Pancreas (tissue), 10 donors: ENCODE measurements at regions not wholly inside any gene's neighbourhood (a gene's known extent, or its start where the extent isn't known, plus 50 kb on each side); places are given as distances from the start of the nearest gene placed in this dataset.

ENCODE experiments used
- ATAC-seq, 4 donors: fragments of 200-7000 bp; cut with Tn5 transposase; one replicate each; pipeline versions ENCODE4 v1.8.0 to v1.9.1; 2020; ENCODE audit warnings: mild to moderate bottlenecking in 4 of 4, moderate library complexity in 4 of 4
- DNase-seq, 6 donors: peaks; one replicate each; pipeline ENCODE4 v3.0.0-alpha.2; 2020
- FAIRE-seq: peaks from 2 replicates; lab custom pipeline; 2012; peaks lifted over from hg19 to GRCh38; lab: Jason Lieb, UNC
- H3K27ac ChIP-seq, 4 donors: fragments of 200-600 bp; sonication (generic); 1 replicate in 3 of 4; 2 replicates in 1 of 4; pipeline versions ENCODE4 v1.5.0 to v1.8.0; 2020
- H3K27me3 ChIP-seq, 4 donors: fragments of 200-600 bp; one replicate each; pipeline ENCODE4 v1.8.0; 2021
- H3K36me3 ChIP-seq, 3 donors: fragments of 200-600 bp; sonication (generic) in 1 of 3; one replicate each; pipeline versions ENCODE4 v1.5.0 to v1.8.0; 2020 to 2021
- H3K4me1 ChIP-seq, 3 donors: fragments of 200-600 bp; one replicate each; pipeline ENCODE4 v1.8.0; 2021
- H3K4me3 ChIP-seq, 4 donors: fragments of 200-600 bp; sonication (generic) in 2 of 4; one replicate each; pipeline versions ENCODE4 v1.5.0 to v1.8.0; 2020 to 2021
- H3K9me3 ChIP-seq, 4 donors: fragments of 200-600 bp; one replicate each; pipeline ENCODE4 v1.8.0; 2021
- WGBS, 2 donors: extraction: QIAGEN DNeasy Blood & Tissue Kit; methylation state at CpG; one replicate each; pipeline ENCODE4 v1.1.7; 2013; 5-methylcytosine and 5-hydroxymethylcytosine counted together
- intact Hi-C, 3 donors: fragments of 100-400 bp; cut with DNase I; formaldehyde crosslinking; loops; one replicate each; pipeline versions ENCODE4 v1.11.1 to v1.14.2; 2022
- TF ChIP-seq, protein P1 (sequence below), 4 donors: fragments of 200-600 bp; sonication (generic) in 3 of 4; IDR thresholded peaks; one replicate each; pipeline versions ENCODE4 v1.5.0 to v1.8.0; 2021; ENCODE audit warnings: antibody characterized with exemption in 4 of 4
- donor health status: healthy with polysubstance abuse.
- donor health status: DM: no; HTN: no; CAD: no; lungs with moderate emphysema.
- donor health status: DM: no; HTN: no; CAD: no.
- donor health status: control.
- donor health status: control.
- donor health status: Bipolar disorder and iron deficiency.
- donor health status: DM: yes; HTN: yes; CAD: no.
- donor health status: DM: no; HTN: no; CAD: no.
- donor health status: DM: no; HTN: no; CAD: no.
- donor health status: DM: yes; HTN: yes; CAD: no.

DNA sequence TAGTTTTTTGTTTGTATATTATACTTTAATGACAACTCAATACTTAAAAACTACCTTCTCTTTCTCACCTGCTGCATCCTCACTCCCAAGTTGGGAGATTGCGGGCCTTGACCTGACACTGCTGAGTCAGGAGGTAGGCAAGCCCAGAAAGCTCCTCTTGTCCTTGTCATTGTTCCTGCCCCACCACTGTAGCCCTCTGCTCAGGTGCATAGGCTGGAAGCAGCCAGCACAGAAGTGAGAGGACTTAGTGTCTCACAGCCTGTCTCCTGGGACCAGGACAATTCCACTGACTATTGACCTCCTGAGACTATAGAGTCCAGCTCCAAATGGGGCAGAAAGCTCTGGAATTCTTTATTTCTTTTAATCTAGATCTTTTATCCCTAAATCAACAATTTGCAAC lies 123.5 kb upstream of the NDP start:
- Histone ChIP-seq H3K36me3 (no peaks in the 10 kb centered on the region), H3K4me1 (no peaks in the 10 kb centered on the region), H3K9me3 (no peaks in the 10 kb centered on the region), H3K27ac (no peak overlapping the region), H3K4me3 (no peak overlapping the region), H3K27me3 (peaks cover 0 to 8% (median 3%) of the 10 kb centered on the region in 4 donors)
- TF ChIP-seq, protein P1, sequence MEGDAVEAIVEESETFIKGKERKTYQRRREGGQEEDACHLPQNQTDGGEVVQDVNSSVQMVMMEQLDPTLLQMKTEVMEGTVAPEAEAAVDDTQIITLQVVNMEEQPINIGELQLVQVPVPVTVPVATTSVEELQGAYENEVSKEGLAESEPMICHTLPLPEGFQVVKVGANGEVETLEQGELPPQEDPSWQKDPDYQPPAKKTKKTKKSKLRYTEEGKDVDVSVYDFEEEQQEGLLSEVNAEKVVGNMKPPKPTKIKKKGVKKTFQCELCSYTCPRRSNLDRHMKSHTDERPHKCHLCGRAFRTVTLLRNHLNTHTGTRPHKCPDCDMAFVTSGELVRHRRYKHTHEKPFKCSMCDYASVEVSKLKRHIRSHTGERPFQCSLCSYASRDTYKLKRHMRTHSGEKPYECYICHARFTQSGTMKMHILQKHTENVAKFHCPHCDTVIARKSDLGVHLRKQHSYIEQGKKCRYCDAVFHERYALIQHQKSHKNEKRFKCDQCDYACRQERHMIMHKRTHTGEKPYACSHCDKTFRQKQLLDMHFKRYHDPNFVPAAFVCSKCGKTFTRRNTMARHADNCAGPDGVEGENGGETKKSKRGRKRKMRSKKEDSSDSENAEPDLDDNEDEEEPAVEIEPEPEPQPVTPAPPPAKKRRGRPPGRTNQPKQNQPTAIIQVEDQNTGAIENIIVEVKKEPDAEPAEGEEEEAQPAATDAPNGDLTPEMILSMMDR (IDR thresholded peaks at IDR 0.05), result no peak
- ATAC-seq, result no peak
- 94 to 100% methylated on average over 1 of the region's 1 CpG for WGBS, 2 donors
- intact Hi-C loops, result no loop called here
- FAIRE-seq, result no peak
- DNase-seq, result no peak

DNA sequence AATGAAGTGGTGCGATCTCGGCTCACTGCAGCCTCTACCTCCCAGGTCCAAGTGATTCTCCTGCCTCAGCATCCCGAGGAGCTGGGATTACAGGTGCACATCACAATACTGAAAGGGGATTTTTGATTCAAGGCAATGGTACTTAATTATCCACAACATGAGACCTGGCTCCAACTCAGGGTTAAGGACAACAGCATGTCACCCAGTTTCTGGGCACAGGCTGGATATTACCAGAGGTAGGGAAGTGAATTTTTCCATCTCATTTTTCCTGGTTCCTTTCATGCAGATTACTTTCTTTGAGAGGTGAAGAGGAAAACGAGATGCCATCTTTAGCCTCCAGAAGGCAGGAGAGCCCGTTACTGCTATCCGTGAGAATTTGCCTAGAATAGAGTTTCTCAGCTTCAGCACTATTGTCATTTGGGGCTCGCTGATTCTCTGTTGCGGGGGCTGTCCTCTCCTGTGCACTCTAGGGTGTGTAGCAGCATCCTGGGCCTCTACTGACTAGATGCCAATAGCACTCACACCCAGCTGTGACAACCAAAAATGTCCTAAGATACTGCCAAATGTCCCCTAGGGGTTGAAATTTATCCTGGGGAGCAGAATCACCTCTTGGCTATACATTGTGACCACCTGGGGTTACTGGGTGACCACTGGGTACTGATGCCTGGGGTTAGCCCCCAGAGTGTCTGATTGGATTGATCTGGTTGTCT lies 121.8 kb upstream of the NDP start:
- Histone ChIP-seq H3K27me3 (peaks cover 0 to 8% (median 3%) of the 10 kb centered on the region in 4 donors), H3K4me3 (no peak overlapping the region), H3K4me1 (no peaks in the 10 kb centered on the region), H3K27ac (no peak overlapping the region), H3K36me3 (no peaks in the 10 kb centered on the region), H3K9me3 (no peaks in the 10 kb centered on the region)
- DNase-seq (no peak), FAIRE-seq (no peak), ATAC-seq (no peak)
- intact Hi-C loops, result no loop called here
- 72 to 76% methylated on average over 8 of the region's 8 CpGs for WGBS, 2 donors
- TF ChIP-seq, protein P1 (IDR thresholded peaks at IDR 0.05), result no peak

DNA sequence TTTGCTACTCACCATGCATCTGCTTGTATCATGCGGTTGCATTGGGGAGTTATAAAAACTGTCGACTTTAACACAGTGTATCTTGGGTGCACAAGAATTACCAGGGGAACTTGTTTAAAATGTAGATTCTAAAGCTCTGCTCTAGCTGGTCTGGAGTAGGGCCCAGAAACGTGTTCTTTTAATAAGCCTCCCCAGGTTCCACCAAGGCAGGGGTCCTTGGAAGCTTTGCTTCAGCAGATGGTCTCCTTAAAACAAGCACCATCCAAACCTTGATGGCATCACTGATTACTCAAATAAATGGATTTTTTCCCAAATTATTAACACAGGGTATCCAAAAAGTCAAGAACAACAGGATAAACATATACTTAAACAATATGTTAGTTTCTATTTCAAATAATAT lies 120.2 kb upstream of the NDP start:
- FAIRE-seq (no peak), DNase-seq (no peak), ATAC-seq (no peak)
- TF ChIP-seq, protein P1 (IDR thresholded peaks at IDR 0.05), result no peak
- intact Hi-C loops, result no loop called here
- no peaks in the 10 kb centered on the region for H3K36me3 ChIP-seq
- H3K27me3 ChIP-seq, result peaks cover 0 to 10% (median 4%) of the 10 kb centered on the region in 4 donors
- H3K4me1 ChIP-seq, result no peaks in the 10 kb centered on the region
- H3K9me3 ChIP-seq, result no peaks in the 10 kb centered on the region
- no peak overlapping the region for H3K4me3 ChIP-seq
- H3K27ac ChIP-seq, result no peak overlapping the region
- 82 to 89% methylated on average over 3 of the region's 3 CpGs for WGBS, 2 donors

DNA sequence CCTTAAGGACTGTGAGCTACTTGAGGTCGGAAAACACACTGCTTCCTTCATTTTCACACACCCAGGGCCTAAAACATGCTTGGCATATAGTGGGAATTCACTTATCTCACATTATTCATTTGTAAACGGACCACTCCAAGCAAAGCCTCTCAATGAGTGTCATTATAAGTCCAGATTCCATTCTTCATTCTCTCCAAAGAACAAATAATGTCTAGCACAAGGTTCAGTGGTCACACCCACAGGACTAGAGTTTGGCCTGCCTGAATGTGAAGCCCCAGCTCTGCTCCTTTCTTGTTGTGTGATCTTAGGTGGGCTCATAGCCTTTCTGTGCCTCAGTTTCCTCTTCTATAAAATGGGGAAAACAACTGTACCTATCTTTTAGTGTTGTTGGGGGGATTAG lies 119.6 kb upstream of the NDP start:
- Histone ChIP-seq H3K4me1 (no peaks in the 10 kb centered on the region), H3K36me3 (no peaks in the 10 kb centered on the region), H3K9me3 (no peaks in the 10 kb centered on the region), H3K27me3 (peaks cover 0 to 11% (median 4%) of the 10 kb centered on the region in 4 donors), H3K27ac (no peak overlapping the region), H3K4me3 (no peak overlapping the region)
- DNase-seq (no peak), FAIRE-seq (no peak), ATAC-seq (no peak)
- WGBS, 2 donors, result 36 to 43% methylated on average over 2 of the region's 2 CpGs
- intact Hi-C loops, result no loop called here
- TF ChIP-seq, protein P1 (IDR thresholded peaks at IDR 0.05), result no peak

DNA sequence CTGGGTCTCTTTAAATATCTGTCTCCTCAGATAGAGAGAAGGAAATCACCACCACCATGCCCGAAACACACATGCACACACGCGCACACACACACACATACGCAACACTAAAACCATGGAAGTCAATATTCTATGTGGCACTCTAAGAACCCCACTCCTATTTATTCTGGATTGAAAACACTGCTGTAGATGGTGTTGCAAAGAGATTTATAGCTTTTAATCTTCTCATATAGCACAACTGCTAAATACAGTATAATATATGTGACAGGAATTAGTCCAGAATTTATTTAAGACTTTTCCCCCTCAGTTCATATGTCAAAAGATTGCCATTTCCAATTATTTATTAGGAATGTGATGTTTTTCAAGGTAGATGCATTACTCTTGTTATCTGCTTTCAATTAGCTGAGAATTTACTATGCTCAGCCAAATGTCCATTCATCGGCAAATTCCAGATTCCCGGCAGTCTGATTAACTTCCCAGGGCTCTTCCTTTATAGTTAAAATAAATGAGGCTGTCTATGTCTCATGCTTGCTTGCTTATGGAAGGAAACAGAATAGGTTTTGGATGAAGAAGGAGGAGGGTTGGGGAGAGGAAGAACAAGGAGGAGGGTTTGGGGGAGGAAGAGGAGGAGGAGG lies 115.4 kb upstream of the NDP start:
- Histone ChIP-seq H3K36me3 (no peaks in the 10 kb centered on the region), H3K27me3 (peaks cover 0 to 11% (median 4%) of the 10 kb centered on the region in 4 donors), H3K9me3 (no peaks in the 10 kb centered on the region), H3K27ac (no peak overlapping the region), H3K4me1 (no peaks in the 10 kb centered on the region), H3K4me3 (no peak overlapping the region)
- WGBS, 2 donors, result 82 to 83% methylated on average over 6 of the region's 6 CpGs
- no peak for ATAC-seq
- intact Hi-C loops, result no loop called here
- TF ChIP-seq, protein P1 (IDR thresholded peaks at IDR 0.05), result no peak
- DNase-seq, result no peak
- FAIRE-seq, result no peak
